ENCODE measurements at regions not wholly inside any gene's neighbourhood (a gene's known extent, or its start where the extent isn't known, plus 50 kb on each side); places are given as distances from the start of the nearest gene placed in this dataset.

- TF ChIP-seq POLR2A (IDR thresholded peaks at IDR 0.05) (no peak), POLR2AphosphoS5 (IDR thresholded peaks at IDR 0.05) (no peak)
Observed at GRCh38 chr6:165733489-165733791, 70.4 kb upstream of the PDE10A start.

All from prostate gland (tissue), 1 donor.